Stimulated activated CD4-positive, alpha-beta T cell treated with anti-CD3 and anti-CD28 coated beads, Interleukin-12 subunit alpha, Interleukin-12 subunit beta, amount 100 ng/mL, for 48 hours (primary cell): ENCODE measurements at regions not wholly inside any gene's neighbourhood (a gene's known extent, or its start where the extent isn't known, plus 50 kb on each side); places are given as distances from the start of the nearest gene placed in this dataset.
"Not testable (repeated sequence)": the region's sequence is repeated elsewhere in the genome, so short reads cannot be mapped to it uniquely, and the experiment has no call there.

Experiments used
- DNase-seq, 3 donors: peaks; one replicate each; pipeline ENCODE4 v3.0.0-alpha.2; 2020; ENCODE audit warnings: low read depth in 2 of 3, low spot score in 1 of 3

- DNase-seq: no peak
Measured at GRCh38 chr18:9048808-9049494, 53.5 kb upstream of the NDUFV2 start.

- DNase-seq: no peak
Measured at GRCh38 chr18:9049495-9049809, 53.0 kb upstream of the NDUFV2 start.

GRCh38 chr18:9050628-9051284 lies 51.7 kb upstream of the NDUFV2 start:
- not testable (repeated sequence) for DNase-seq
